GM12865 (cell line): ENCODE measurements at regions not wholly inside any gene's neighbourhood (a gene's known extent, or its start where the extent isn't known, plus 50 kb on each side); places are given as distances from the start of the nearest gene placed in this dataset.

Source experiments
- DNase-seq: peaks from one replicate; pipeline ENCODE4 v3.0.0; 2010; ENCODE audit warnings: low read depth
- H3K4me3 ChIP-seq: 2 replicates; pipeline ENCODE4 v1.5.1; 2011; ENCODE audit warnings: mild to moderate bottlenecking, low read depth, low read length, control low read depth
- CTCF ChIP-seq: IDR thresholded peaks from 2 replicates; pipeline ENCODE4 v1.5.1; 2011; ENCODE audit warnings: low read length, control low read depth, low read depth, inconsistent platforms; ENCODE audit not compliant: insufficient read depth; ENCODE audit errors: missing control alignments

- TF ChIP-seq CTCF: no peak
- DNase-seq: no peak
- no peak overlapping the region for H3K4me3 ChIP-seq
These were observed 165.3 kb downstream of the TAF11L14 start for GRCh38 chr5:17799521-17799920.

GRCh38 chr5:17801595-17801994 lies 167.3 kb downstream of the TAF11L14 start:
- H3K4me3 ChIP-seq: no peak overlapping the region
- no peak for DNase-seq
- no peak for TF ChIP-seq CTCF

- H3K4me3 ChIP-seq: no peak overlapping the region
- DNase-seq: no peak
- TF ChIP-seq CTCF: no peak
These were observed 168.0 kb downstream of the TAF11L14 start for GRCh38 chr5:17802256-17802655.

GRCh38 chr5:17803971-17804370 lies 169.7 kb downstream of the TAF11L14 start:
- no peak for TF ChIP-seq CTCF
- no peak overlapping the region for H3K4me3 ChIP-seq
- no peak for DNase-seq

DNA sequence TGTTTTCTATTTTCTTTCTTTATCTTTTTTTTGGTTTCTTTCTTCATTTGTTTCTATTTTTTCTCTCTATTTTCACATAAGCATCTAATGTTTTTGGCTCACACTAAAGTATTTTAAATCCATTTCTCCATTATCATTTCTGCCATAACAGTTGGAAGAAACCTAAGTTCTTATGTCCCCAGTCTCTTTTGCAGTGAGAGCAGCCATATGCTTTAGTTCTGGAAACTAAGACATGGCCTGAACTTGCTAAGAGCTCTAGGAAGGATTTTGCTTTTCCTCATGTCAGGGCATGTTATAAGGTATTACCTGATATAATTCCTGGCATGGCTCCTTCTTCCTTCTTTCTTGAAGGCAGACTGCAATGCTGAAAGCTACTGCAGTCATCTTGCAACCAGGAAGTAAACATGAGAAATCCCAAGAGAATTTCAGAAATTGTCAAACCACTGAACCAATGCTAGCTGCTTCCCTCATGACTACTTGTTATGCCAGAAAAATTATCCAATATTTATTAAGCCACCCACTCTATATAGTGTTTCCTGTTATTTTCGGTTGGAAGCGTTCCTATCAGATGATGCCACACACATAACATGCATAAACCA lies 171.1 kb downstream of the TAF11L14 start:
- no peak overlapping the region for H3K4me3 ChIP-seq
- DNase-seq: no peak
- TF ChIP-seq CTCF: no peak

DNA sequence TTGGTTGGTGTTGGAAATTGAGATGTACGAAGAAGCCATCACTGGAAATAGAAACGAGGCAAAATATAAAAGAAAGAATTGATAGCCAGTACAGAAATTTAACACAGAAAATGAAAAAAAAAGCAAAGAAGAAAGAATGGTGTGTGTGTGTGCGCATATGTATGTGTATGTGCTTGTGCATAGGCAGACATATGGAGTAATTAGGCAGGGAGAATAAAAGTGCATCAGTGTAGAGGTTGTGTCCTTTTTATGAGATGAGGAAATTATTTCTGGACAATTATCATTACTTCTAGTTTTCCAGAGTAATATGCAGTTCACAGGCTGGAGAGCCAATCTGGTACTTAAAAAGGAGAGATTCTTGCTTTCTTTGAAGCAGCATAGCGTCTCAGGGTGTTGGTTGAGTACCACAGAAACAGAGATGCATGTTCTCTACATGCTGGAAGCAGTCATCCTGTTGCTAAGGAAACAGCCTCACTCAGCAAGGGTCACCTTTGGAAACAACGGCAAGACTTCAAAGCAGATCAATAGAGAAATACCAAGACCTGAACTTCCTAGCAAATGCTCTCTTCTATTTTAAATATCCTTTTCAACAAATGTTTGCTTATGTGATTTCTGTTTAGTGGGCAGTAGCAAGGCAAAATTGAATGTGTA lies 172.7 kb downstream of the TAF11L14 start:
- no peak overlapping the region for H3K4me3 ChIP-seq
- DNase-seq: no peak
- TF ChIP-seq CTCF: no peak

GRCh38 chr5:17808566-17808965 lies 174.3 kb downstream of the TAF11L14 start:
- no peak overlapping the region for H3K4me3 ChIP-seq
- DNase-seq: no peak
- TF ChIP-seq CTCF: no peak
